RWPE2 (cell line): ENCODE measurements at regions not wholly inside any gene's neighbourhood (a gene's known extent, or its start where the extent isn't known, plus 50 kb on each side); places are given as distances from the start of the nearest gene placed in this dataset.

Experiments
- ATAC-seq: fragments of 200-7000 bp; cut with Tn5 transposase; 3 replicates; pipeline ENCODE4 v1.9.1; 2021; ENCODE audit warnings: low read depth
- DNase-seq: peaks from one replicate; pipeline ENCODE4 v3.0.0-alpha.2; 2020; ENCODE audit warnings: low spot score
- H3K27ac ChIP-seq: fragments of 450-650 bp; 2 replicates; pipeline ENCODE4 v1.5.1; 2017; ENCODE audit warnings: mild to moderate bottlenecking; ENCODE audit not compliant: poor library complexity, severe bottlenecking
- H3K27me3 ChIP-seq: fragments of 250-450 bp; sonication (Bioruptor Pico); 2 replicates; pipeline ENCODE4 v1.5.1; 2021; ENCODE audit warnings: mild to moderate bottlenecking, moderate library complexity; ENCODE audit not compliant: insufficient read depth, poor library complexity, severe bottlenecking
- H3K36me3 ChIP-seq: fragments of 250-450 bp; sonication (Bioruptor Pico); 2 replicates; pipeline ENCODE4 v1.5.1; 2020; ENCODE audit warnings: low read depth, mild to moderate bottlenecking, moderate library complexity
- H3K4me1 ChIP-seq: fragments of 250-450 bp; sonication (Bioruptor Pico); 2 replicates; pipeline ENCODE4 v1.5.1; 2021; ENCODE audit warnings: mild to moderate bottlenecking, moderate library complexity; ENCODE audit not compliant: insufficient read depth, poor library complexity, severe bottlenecking
- H3K4me3 ChIP-seq: fragments of 250-450 bp; sonication (Bioruptor Pico); 2 replicates; pipeline ENCODE4 v1.5.1; 2021; ENCODE audit warnings: mild to moderate bottlenecking, moderate library complexity; ENCODE audit not compliant: severe bottlenecking
- H3K9me3 ChIP-seq: fragments of 250-450 bp; sonication (Bioruptor Pico); 2 replicates; pipeline ENCODE4 v1.5.1; 2021; ENCODE audit warnings: mild to moderate bottlenecking, moderate library complexity; ENCODE audit not compliant: severe bottlenecking
- TF ChIP-seq, protein P1 (sequence below): fragments of 450-650 bp; IDR thresholded peaks from one replicate; pipeline ENCODE4 v1.5.1; 2017; ENCODE audit warnings: mild to moderate bottlenecking, moderate library complexity; ENCODE audit not compliant: poor library complexity, severe bottlenecking

DNA sequence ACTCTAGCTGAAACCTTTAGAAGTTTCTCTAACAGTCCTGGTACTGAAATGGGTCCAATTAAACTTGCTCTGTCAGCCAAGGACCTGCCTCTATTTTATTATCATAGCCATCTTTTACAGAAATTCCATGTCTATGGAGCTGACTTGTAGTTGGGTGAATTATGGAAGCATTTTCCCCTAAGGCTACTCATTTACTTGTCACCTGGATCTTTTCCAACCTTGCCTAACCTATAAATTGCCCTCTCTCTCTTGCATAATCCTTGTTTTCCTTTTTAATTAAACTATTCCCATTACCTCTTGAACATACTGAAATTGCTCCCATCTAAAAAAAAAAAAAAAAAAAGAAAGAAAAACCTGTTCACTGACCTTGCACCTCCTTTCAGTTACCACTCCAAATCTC lies 74.6 kb upstream of the DOK6 start:
- H3K4me3 ChIP-seq, result no peak overlapping the region
- no peak for DNase-seq

DNA sequence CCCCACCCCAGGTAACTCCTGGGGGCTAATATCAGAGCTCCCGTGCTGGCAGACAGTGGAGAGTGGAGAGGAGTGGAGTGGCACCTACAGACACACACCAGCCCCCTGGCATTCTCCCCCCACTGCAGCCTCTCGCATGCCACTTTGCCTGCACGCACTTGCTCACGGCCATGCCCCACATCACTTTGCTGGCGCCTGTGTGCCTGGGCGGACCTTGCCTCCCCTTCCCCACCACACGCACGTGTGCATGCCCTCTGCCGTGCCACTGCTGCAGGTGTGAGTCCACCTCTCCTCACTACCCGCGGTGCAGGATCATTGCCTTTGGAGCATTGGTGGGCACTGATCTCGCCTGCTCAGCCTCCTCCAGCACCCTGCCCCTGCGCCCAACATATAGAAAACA lies 72.6 kb upstream of the DOK6 start:
- TF ChIP-seq, protein P1, sequence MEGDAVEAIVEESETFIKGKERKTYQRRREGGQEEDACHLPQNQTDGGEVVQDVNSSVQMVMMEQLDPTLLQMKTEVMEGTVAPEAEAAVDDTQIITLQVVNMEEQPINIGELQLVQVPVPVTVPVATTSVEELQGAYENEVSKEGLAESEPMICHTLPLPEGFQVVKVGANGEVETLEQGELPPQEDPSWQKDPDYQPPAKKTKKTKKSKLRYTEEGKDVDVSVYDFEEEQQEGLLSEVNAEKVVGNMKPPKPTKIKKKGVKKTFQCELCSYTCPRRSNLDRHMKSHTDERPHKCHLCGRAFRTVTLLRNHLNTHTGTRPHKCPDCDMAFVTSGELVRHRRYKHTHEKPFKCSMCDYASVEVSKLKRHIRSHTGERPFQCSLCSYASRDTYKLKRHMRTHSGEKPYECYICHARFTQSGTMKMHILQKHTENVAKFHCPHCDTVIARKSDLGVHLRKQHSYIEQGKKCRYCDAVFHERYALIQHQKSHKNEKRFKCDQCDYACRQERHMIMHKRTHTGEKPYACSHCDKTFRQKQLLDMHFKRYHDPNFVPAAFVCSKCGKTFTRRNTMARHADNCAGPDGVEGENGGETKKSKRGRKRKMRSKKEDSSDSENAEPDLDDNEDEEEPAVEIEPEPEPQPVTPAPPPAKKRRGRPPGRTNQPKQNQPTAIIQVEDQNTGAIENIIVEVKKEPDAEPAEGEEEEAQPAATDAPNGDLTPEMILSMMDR, result no peak
- Histone ChIP-seq H3K9me3 (no peaks in the 10 kb centered on the region), H3K27me3 (peaks cover 3% of the 10 kb centered on the region), H3K27ac (no peak overlapping the region), H3K4me3 (no peak overlapping the region), H3K4me1 (no peaks in the 10 kb centered on the region), H3K36me3 (no peaks in the 10 kb centered on the region)
- ATAC-seq (no peak), DNase-seq (no peak)

More for the DNA sequence above, 74.6 kb upstream of the DOK6 start:
- H3K27me3 ChIP-seq, result peaks cover 8% of the 10 kb centered on the region
- no peak overlapping the region for H3K27ac ChIP-seq
- H3K36me3 ChIP-seq, result no peaks in the 10 kb centered on the region
- TF ChIP-seq, protein P1, result no peak
- no peaks in the 10 kb centered on the region for H3K4me1 ChIP-seq
- no peaks in the 10 kb centered on the region for H3K9me3 ChIP-seq
- no peak for ATAC-seq

DNA sequence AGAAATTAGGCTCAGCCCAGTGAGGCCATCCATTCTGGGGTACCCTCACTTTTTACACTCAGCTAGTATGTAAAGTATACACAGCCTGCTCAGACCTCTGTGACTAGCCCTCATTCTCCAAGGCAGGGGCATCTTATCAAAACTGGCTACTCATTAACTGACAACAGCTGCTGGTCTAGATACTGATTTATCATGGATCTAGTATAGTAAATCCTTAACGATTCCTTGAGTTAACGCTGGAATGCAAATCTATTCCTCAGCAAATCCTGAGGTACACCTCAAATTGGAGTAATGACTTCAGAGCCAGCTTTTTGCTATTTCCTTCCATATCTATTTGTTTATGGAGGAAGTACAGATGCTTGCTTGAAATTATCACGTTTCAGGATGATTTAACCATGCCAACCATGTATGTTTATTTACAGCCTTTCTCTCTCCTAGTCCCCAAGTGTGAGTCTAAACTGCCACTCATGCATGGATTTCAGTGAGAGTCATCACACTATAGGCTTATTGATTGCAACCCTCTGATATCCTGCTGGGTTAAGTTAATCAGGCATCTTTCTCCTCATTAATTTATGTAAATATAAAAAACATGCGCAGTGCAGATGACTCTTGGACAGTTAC lies 70.2 kb upstream of the DOK6 start:
- H3K36me3 ChIP-seq, result no peaks in the 10 kb centered on the region
- ATAC-seq (no peak), DNase-seq (no peak)
- H3K9me3 ChIP-seq, result no peaks in the 10 kb centered on the region
- H3K27me3 ChIP-seq, result no peaks in the 10 kb centered on the region
- no peak overlapping the region for H3K4me3 ChIP-seq
- no peak overlapping the region for H3K27ac ChIP-seq
- no peaks in the 10 kb centered on the region for H3K4me1 ChIP-seq
- TF ChIP-seq, protein P1, result no peak

DNA sequence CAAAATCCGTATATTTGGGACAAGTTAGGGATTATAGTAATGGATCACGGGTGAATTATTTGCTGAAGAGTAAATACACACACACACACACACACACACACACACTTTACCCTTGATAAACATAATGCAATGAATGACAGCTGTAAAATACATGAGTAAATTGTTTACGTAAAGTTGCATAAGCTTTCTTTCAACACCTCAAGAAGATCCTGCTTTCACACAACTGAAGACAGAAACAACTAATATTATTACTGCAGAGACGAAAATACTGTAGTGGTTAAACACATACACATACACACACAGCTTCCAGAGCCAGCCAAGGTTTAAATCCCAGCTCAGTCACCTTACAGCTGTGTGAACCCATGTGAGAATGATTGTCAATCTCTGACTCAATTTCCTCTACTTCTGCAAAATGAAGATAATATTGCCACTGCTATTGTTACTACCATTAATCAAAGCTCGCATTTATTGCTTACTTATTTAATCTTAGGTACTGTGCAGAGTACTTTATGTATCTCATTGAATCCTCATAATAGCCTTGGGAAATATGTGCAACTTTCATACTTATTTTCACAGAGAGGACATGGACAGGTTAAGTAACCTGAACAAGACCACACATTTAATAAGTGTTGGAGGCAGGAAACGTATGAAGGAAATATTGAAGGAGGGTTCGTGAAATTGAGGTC lies 50.6 kb upstream of the DOK6 start:
- no peaks in the 10 kb centered on the region for H3K36me3 ChIP-seq
- H3K4me1 ChIP-seq, result no peaks in the 10 kb centered on the region
- DNase-seq (no peak), ATAC-seq (no peak)
- H3K4me3 ChIP-seq, result no peak overlapping the region
- TF ChIP-seq, protein P1, result no peak
- no peaks in the 10 kb centered on the region for H3K9me3 ChIP-seq
- H3K27ac ChIP-seq, result no peak overlapping the region
- H3K27me3 ChIP-seq, result no peaks in the 10 kb centered on the region
